ENCODE measurements at regions not wholly inside any gene's neighbourhood (a gene's known extent, or its start where the extent isn't known, plus 50 kb on each side); places are given as distances from the start of the nearest gene placed in this dataset.

- TF ChIP-seq CTCF (IDR thresholded peaks at IDR 0.05; ENCODE audit: insufficient read depth, low read length, poor library complexity, severe bottlenecking) (no peak), EZH2phosphoT487 (conservative IDR thresholded peaks at IDR 0.05; ENCODE audit: low read length) (no peak)
These were observed 266.4 kb downstream of the KCNA4 start for GRCh38 chr11:29750392-29750791.

All from SU-DHL-6 (cell line).